IMR-90 (cell line): ENCODE measurements at regions not wholly inside any gene's neighbourhood (a gene's known extent, or its start where the extent isn't known, plus 50 kb on each side); places are given as distances from the start of the nearest gene placed in this dataset.

Experiments used
- ATAC-seq: fragments of 200-7000 bp; cut with Tn5 transposase; 2 replicates; pipeline ENCODE4 v1.9.1; 2020; ENCODE audit warnings: low read depth, mild to moderate bottlenecking, moderate library complexity
- BruUV-seq: library from RNA; stranded (reverse); fragments of 400-500 nt; replicated peaks from 2 replicates; lab custom pipeline; 2021; lab: Mats Ljungman, UMichigan
- CTCF ChIA-PET: fragments of 300-600 bp; formaldehyde crosslinking; extraction: SDS; loops from one replicate; lab custom pipeline; 2021; ENCODE audit warnings: antibody characterized with exemption; lab: Yijun Ruan, JAX
- POLR2A ChIA-PET: fragments of 300-600 bp; sonication (Branson Sonifier 250); formaldehyde crosslinking; loops from one replicate; lab custom pipeline; 2022; ENCODE audit warnings: antibody characterized with exemption; ENCODE audit not compliant: unreplicated experiment; lab: Charles Lee
- DNase-seq: peaks from one replicate; pipeline ENCODE4 v3.0.0; 2013
- H2AFZ ChIP-seq: replicated peaks from 2 replicates; pipeline ENCODE3; 2013; ENCODE audit warnings: low read length, mild to moderate bottlenecking; ENCODE audit not compliant: poor library complexity
- H2AK5ac ChIP-seq: 2 replicates; pipeline ENCODE4 v1.6.1; 2013; ENCODE audit warnings: low read depth, low read length, inconsistent platforms
- H2AK9ac ChIP-seq: replicated peaks from 2 replicates; pipeline ENCODE3; 2013; ENCODE audit warnings: mild to moderate bottlenecking, low read depth, low read length, moderate library complexity; ENCODE audit not compliant: poor library complexity
- H2BK120ac ChIP-seq: 2 replicates; pipeline ENCODE4 v1.6.1; 2013; ENCODE audit warnings: low read depth, low read length, inconsistent platforms
- H2BK15ac ChIP-seq: 3 replicates; pipeline ENCODE4 v1.6.1; 2013; ENCODE audit warnings: low read depth, low read length, inconsistent platforms
- H2BK20ac ChIP-seq: 2 replicates; pipeline ENCODE4 v1.6.1; 2013; ENCODE audit warnings: low read depth, mild to moderate bottlenecking, inconsistent platforms, low read length, moderate library complexity
- H2BK5ac ChIP-seq: 2 replicates; pipeline ENCODE4 v1.6.1; 2013; ENCODE audit warnings: mild to moderate bottlenecking, low read depth, low read length, inconsistent platforms; ENCODE audit not compliant: poor library complexity, severe bottlenecking
- H3K14ac ChIP-seq: replicated peaks from 2 replicates; pipeline ENCODE4 v1.6.1; 2013; ENCODE audit warnings: low read depth, low read length, inconsistent platforms
- H3K18ac ChIP-seq: 2 replicates; pipeline ENCODE4 v1.6.1; 2013; ENCODE audit warnings: low read depth, low read length, control low read depth
- H3K23ac ChIP-seq: 2 replicates; pipeline ENCODE4 v1.6.1; 2013; ENCODE audit warnings: low read depth, low read length, inconsistent platforms
- H3K27ac ChIP-seq: 2 replicates; pipeline ENCODE4 v1.5.1; 2013; ENCODE audit warnings: mild to moderate bottlenecking, control low read depth, low read length; ENCODE audit not compliant: insufficient read depth
- H3K27me3 ChIP-seq: 2 replicates; pipeline ENCODE4 v1.6.1; 2013; ENCODE audit warnings: low read length; ENCODE audit not compliant: control insufficient read depth, insufficient read depth
- H3K36me3 ChIP-seq: 2 replicates; pipeline ENCODE4 v1.6.1; 2013; ENCODE audit warnings: low read length, mixed read lengths; ENCODE audit not compliant: control insufficient read depth, insufficient read depth
- H3K4ac ChIP-seq: 2 replicates; pipeline ENCODE4 v1.6.1; 2013; ENCODE audit warnings: low read depth, low read length, inconsistent platforms
- H3K4me1 ChIP-seq: 2 replicates; pipeline ENCODE4 v1.6.1; 2013; ENCODE audit warnings: low read length, mixed read lengths; ENCODE audit not compliant: control insufficient read depth, insufficient read depth
- H3K4me2 ChIP-seq: 2 replicates; pipeline ENCODE4 v1.6.1; 2013; ENCODE audit warnings: low read depth, mild to moderate bottlenecking, control low read depth, low read length, moderate library complexity
- H3K4me3 ChIP-seq: 2 replicates; pipeline ENCODE4 v1.5.1; 2013; ENCODE audit warnings: low read depth, mild to moderate bottlenecking, control low read depth, low read length, moderate library complexity; ENCODE audit not compliant: insufficient read depth
- H3K56ac ChIP-seq: 2 replicates; pipeline ENCODE4 v1.6.1; 2013; ENCODE audit warnings: low read length, inconsistent platforms; ENCODE audit not compliant: insufficient read depth; ENCODE audit errors: extremely low read depth
- H3K79me1 ChIP-seq, 2 experiments: 2 replicates each; pipeline ENCODE4 v1.6.1; 2013; ENCODE audit warnings: low read length in 2 of 2, inconsistent platforms in 1 of 2, low read depth in 1 of 2
- H3K9ac ChIP-seq: 2 replicates; pipeline ENCODE4 v1.6.1; 2013; ENCODE audit warnings: low read depth, low read length, control low read depth
- H3K9me1 ChIP-seq: 2 replicates; pipeline ENCODE4 v1.6.1; 2013; ENCODE audit warnings: low read length, inconsistent platforms; ENCODE audit not compliant: insufficient read depth
- H3K9me3 ChIP-seq: 2 replicates; pipeline ENCODE4 v1.6.1; 2013; ENCODE audit warnings: low read length; ENCODE audit not compliant: control insufficient read depth, insufficient read depth
- H4K20me1 ChIP-seq: 2 replicates; pipeline ENCODE4 v1.6.1; 2013; ENCODE audit warnings: low read length, inconsistent platforms; ENCODE audit not compliant: insufficient read depth
- H4K5ac ChIP-seq: 2 replicates; pipeline ENCODE4 v1.6.1; 2013; ENCODE audit warnings: mild to moderate bottlenecking, low read depth, low read length, control low read depth
- H4K8ac ChIP-seq, 2 experiments: 2 replicates each; pipeline ENCODE4 v1.6.1; 2013; ENCODE audit warnings: low read depth in 2 of 2, low read length in 2 of 2, control low read depth in 1 of 2, inconsistent platforms in 1 of 2
- H4K91ac ChIP-seq: 2 replicates; pipeline ENCODE4 v1.6.1; 2013; ENCODE audit warnings: low read depth, low read length, inconsistent platforms; ENCODE audit not compliant: insufficient read depth
- BHLHE40 ChIP-seq: fragments of 150-350 bp; IDR thresholded peaks from 2 replicates; pipeline ENCODE4 v1.6.1; 2016; ENCODE audit warnings: mild to moderate bottlenecking, low read depth, low read length
- CHD1 ChIP-seq: IDR thresholded peaks from 2 replicates; pipeline ENCODE4 v1.6.1; 2012; ENCODE audit warnings: low read depth, low read length, improper control_type of control experiment
- WGBS, 2 experiments: methylation state at CpG; one replicate each; pipeline versions ENCODE4 v1.1.5 to v1.1.7; 2013; ENCODE audit warnings: missing lambda C conversion rate in 2 of 2; ENCODE audit not compliant: insufficient read length in 1 of 2; ENCODE audit errors: extremely low coverage in 2 of 2; 5-methylcytosine and 5-hydroxymethylcytosine counted together
- dilution Hi-C: fragments of 300-500 bp; cut with HindIII; formaldehyde crosslinking; loops from one replicate; pipeline ENCODE4 v1.14.3; 2018; ENCODE audit warnings: low sequenced_read_pairs; ENCODE audit not compliant: unreplicated experiment
- in situ Hi-C: fragments of 300-500 bp; cut with MboI; formaldehyde crosslinking; loops from 3 replicates; pipeline ENCODE4 v1.14.3; 2019; ENCODE audit warnings: low sequenced_read_pairs, inconsistent platforms, mixed read lengths
- intact Hi-C: fragments of 100-400 bp; cut with micrococcal nuclease; formaldehyde crosslinking; loops from 2 replicates; pipeline ENCODE4 v1.10.0; 2022

GRCh38 chr10:120360571-120360970, 96.5 kb upstream of the PLPP4 start:
- Histone ChIP-seq H2AK5ac (no peak overlapping the region), H3K4me2 (no peak overlapping the region), H4K91ac (no peak overlapping the region), H3K56ac (no peak overlapping the region), H3K4me1 (no peaks in the 10 kb centered on the region), H2BK15ac (no peak overlapping the region), H3K36me3 (no peaks in the 10 kb centered on the region), H3K9me3 (peaks cover 20% of the 10 kb centered on the region), H3K27ac (no peak overlapping the region), H2AK9ac (no peak overlapping the region), H3K18ac (no peak overlapping the region), H3K79me1 (no peaks in the 10 kb centered on the region), H3K9me1 (no peaks in the 10 kb centered on the region), H2BK5ac (no peak overlapping the region), H3K23ac (no peak overlapping the region), H4K8ac (no peak overlapping the region), H3K14ac (no peak overlapping the region), H2BK120ac (no peak overlapping the region), H3K4ac (no peak overlapping the region), H2BK20ac (no peak overlapping the region), H3K9ac (no peak overlapping the region), H2AFZ (no peak overlapping the region), H4K20me1 (no peaks in the 10 kb centered on the region), H3K27me3 (no peaks in the 10 kb centered on the region), H3K4me3 (no peak overlapping the region), H4K5ac (no peak overlapping the region)
- TF ChIP-seq BHLHE40 = no peak
- no peak for TF ChIP-seq CHD1
- in situ Hi-C loops (no loop called here), dilution Hi-C loops (no loop called here), intact Hi-C loops (no loop called here)
- CTCF ChIA-PET = interaction anchor here (0.9 kb wide), 1 partner anchor 10 kb away, joined by 3 read pairs; no protein-coding TSS in a partner anchor
- ATAC-seq (no peak), DNase-seq (no peak)
- POLR2A ChIA-PET = no interaction called here
- no CpG with 5 or more reads among the region's 3 CpGs for WGBS, 2 experiments
- no TSS peak for BruUV-seq
